ENCODE measurements at regions not wholly inside any gene's neighbourhood (a gene's known extent, or its start where the extent isn't known, plus 50 kb on each side); places are given as distances from the start of the nearest gene placed in this dataset.
"Not testable (repeated sequence)": the region's sequence is repeated elsewhere in the genome, so short reads cannot be mapped to it uniquely, and the experiment has no call there.

DNA sequence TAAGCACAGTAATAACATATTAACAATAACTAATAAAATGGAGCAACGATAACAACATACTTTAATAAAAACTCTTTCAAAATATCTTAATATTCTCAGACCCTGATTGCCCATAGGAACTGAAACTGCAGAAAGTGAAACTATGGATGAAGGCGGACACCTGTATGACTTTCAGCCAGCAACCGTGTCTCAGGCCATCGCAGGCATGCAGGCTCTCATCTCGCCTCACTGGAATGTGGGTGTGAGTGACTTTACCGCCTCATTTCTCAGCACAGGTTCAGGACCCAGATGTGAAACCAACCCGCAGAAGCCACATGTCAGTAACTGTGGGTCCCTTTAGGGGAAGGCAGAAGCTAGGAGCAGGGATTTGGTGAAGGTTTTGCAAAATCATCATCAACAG, 539.1 kb downstream of the FAM181B start:
- DNase-seq: no peak

DNA sequence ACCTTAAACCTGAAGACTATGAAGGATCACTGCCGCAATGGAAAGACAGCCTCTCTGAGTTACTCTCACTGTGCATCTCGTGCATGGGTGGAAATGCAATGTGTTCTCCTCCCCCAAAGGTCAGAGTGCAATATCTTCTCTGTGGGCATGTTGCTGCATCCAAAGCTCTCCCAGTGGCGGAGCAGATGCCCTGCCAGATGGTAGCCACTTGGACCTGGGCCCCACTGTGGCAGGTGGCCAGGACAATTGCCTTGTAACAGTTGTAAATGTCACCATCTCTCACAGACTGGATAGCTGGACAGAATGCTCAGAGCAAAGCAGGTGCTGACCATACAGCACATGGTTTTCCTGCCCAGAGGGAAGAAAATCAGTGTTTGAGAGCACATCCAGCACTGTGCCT, 542.0 kb downstream of the FAM181B start:
- no peak for DNase-seq

DNA sequence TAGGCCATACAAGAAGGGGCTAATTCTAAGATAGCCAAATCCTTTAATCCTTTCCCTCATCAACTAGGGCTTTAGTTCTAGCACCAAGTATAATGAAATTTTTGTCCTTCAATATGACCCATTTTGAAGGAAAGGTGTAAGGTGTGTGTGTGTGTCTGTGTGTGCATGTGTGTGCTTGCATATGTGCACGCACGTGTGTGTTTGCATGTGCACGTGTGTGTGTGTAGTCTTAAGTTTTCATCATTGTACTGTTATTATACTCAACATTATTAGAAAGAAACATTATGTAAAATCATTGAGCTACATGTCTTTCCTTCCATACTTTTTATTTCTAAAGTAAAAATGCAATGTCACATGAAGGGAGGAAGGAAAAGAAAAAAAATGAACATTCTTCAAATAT, 547.7 kb downstream of the FAM181B start:
- DNase-seq: no peak

- DNase-seq: no peak
These were observed 548.7 kb downstream of the FAM181B start for GRCh38 chr11:82184966-82185365.

DNA sequence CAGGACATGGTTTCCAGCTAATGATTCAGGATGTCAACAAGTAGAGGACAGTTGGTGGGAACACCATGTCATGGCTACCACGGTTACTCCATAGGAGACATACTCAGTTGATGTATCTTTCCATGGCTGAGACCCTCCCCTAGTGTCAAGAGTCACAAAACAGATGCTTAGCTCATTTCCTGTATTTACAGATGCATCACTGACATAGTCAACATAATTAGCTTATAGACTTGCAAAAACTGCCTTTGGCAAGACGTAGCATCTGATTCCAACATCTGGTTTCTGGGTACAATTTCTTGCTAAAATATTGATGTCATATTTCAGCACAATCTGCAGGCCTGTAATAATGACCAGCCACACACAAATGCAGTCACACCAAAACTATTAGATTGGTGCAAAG, 550.3 kb downstream of the FAM181B start:
- DNase-seq: no peak

DNA sequence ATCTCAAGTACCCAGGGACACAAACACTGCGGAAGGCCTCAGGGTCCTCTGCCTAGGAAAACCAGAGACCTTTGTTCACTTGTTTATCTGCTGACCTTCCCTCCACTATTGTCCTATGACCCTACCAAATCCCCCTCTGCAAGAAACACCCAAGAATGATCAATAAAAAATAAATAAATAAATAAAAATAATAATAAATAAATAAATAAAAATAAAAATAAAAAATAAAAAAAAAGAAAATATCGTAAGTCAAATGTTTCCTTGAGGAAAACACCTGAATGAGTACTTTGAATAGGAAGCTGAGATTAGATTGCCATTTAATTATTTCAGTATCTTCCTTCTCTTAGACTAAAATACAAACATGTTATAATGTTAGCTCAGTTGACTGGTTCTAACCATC, 551.0 kb downstream of the FAM181B start:
- not testable (repeated sequence) for DNase-seq

- not testable (repeated sequence) for DNase-seq
These were observed 551.9 kb downstream of the FAM181B start for GRCh38 chr11:82181796-82182195.

GRCh38 chr11:82176945-82177344, 556.7 kb downstream of the FAM181B start:
- DNase-seq: no peak

- DNase-seq: no peak
These were observed 557.3 kb downstream of the FAM181B start for GRCh38 chr11:82176365-82176764.

GRCh38 chr11:82174610-82175009, 559.1 kb downstream of the FAM181B start:
- no peak for DNase-seq

GRCh38 chr11:82146789-82147188, 586.9 kb downstream of the FAM181B start:
- DNase-seq: no peak

GRCh38 chr11:82118946-82119345, 614.7 kb downstream of the FAM181B start:
- no peak for DNase-seq

DNA sequence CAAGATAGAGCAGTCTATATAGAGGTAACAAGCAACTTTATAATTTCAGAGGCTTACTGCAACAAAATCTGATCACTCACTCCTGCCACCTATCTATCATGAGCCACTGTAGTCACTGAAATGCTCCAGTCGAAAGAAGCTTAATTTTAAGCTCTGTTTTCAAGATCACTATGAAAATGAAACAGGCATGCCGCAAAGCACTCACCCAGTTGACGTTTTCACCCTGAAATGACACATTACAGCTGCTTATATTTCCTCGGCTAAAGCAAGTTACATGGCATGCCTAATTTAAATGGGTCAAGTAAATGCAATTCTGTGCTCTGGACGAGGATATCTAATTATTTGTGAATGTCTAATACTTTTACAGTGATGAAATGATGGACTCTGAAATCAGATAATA, 616.3 kb downstream of the FAM181B start:
- DNase-seq: no peak

DNA sequence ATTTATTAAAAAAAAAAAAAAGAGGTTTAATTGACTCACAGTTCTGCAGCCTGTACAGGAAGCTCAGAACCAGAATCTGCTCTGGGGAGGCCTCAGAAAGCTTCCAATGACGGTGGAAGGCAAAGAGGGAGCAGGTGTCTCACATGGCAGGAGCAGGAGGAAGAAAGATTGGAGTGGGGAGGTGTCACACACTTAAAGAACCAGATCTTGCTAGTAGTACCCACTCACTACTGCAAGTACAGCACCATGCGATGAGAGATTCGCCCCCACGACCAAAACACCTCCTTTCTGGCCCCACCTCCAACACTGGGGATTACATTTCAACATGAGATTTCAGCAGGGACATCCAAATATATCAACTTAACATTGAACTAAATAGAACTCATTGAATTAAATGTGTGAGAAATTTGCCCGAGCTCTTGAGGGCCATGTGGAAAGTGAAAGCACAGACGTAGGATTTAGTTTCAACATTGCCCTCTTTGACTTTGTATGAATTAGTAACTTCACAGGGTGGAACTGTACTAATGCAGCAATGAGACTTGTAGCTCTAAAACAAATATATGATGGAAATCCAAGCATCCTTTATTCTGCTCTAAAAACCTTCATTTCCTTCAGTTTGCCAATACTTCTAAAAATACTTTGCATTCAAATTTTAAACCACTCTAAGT, 628.2 kb downstream of the FAM181B start:
- DNase-seq: no peak

DNA sequence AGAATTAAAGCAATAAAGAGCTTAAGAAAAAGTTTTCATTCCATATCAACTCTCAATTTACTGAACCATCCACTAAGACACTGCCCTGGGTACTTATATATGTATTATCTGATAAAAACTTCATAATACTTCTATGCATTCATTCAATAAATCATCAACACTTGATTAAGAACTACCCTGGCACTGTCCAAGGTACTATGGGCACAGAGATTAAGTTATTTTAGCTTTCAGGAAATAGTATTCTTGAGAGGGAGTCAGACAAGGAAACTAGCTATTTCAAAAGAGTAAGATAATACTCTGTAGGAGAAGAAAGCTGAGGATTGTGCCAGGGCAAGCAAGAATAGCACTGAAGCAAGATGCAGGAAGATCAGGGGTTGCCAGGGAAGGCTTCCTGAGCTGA, 640.8 kb downstream of the FAM181B start:
- DNase-seq: no peak

GRCh38 chr11:82089426-82089825, 644.2 kb downstream of the FAM181B start:
- DNase-seq: no peak

GRCh38 chr11:82085493-82085892, 648.2 kb downstream of the FAM181B start:
- no peak for DNase-seq

DNA sequence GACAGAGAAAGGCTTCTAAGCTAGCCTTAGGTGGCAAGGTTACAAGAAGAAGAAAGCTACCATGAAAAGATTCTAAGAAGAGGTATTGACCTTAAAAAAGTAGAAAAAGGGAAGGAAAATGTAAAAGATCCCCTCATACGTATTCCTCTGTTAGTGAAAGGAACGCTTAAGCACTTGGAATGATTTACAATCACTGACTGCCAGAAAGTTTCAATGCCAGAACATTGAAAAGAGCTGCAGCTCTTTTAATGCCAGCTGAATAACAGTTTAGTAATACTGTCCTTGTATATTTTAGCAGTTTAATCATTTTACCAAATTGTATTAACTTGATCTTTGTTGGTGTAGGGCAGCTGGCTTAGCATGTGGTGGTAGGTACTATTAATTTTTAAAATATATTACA, 650.7 kb downstream of the FAM181B start:
- DNase-seq: no peak

- no peak for DNase-seq
These were observed 653.5 kb downstream of the FAM181B start for GRCh38 chr11:82080160-82080559.

DNA sequence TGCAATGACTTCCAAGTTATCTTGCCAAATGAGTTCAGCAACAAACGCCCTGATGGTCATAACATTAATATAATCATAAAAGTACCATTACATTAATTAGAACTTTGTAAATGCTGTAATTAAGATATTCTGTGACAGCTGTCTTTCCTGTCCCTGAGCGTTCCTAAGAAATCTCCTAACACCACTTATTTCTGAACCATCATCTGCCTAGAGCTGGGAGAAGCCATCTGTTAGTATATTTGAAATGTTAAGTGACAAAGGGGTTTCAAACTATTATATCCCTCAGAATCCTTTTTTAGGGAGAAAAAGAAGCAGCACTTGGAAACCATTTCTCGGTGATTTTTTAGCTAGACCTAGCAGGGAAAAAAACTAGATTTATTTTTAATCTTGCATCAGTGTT, 657.5 kb downstream of the FAM181B start:
- no peak for DNase-seq

DNA sequence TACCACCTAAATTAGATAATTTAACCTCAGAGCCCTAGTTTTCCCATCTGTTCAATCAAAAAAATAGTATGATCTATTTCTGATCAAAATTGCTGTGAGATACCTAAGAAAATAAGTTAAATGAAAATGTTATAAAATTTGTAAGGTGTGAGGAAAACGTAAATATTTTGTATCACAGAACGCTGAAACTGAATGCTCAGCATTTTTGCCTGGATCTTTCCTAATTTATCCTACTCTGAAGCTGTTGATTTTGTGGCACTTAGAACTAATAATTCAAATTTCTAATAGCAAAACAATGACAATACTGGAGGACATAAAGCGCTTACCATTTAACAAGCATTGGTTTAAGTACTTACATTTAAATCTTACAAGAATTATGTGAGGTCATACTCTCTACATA, 674.2 kb downstream of the FAM181B start:
- no peak for DNase-seq

GRCh38 chr11:82056450-82056849, 677.2 kb downstream of the FAM181B start:
- no peak for DNase-seq

DNA sequence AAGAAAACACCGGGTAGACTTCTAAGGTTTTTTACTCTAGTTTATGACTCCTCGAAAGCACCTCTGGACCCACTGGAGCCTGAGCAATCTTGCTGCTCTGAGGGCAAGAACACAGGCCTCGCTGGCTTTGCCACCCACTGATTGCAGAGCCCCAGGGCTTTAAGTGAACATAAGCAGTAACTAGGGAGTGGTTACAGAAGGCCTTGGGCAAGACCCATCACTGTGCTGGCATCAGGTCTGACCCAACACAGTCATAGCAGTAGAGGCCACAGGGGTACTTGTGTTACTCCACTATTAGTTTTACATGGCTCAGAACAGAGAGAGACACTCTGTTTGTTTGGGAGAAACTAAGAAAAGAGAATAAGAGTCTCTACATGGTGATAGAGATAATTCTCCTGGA, 684.5 kb downstream of the FAM181B start:
- no peak for DNase-seq

DNA sequence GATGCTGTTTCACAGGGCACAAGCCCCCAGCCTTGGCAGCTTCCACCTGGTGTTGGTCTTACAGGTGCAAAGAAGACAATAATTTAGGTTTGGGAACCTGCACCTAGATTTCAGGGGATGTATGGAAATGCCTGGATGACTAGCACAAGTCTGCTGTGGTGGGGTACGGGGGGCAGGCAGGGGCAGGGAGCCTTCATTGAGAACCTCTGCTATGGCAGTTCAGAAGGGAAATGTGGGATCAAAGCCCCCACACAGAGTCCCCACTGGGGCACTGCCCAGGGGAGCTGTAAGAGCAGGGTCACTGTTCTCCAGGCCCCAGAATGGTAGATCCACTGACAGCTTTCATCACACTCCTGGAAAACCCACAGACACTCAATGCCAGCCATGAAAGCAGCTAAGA, 686.5 kb downstream of the FAM181B start:
- no peak for DNase-seq

DNA sequence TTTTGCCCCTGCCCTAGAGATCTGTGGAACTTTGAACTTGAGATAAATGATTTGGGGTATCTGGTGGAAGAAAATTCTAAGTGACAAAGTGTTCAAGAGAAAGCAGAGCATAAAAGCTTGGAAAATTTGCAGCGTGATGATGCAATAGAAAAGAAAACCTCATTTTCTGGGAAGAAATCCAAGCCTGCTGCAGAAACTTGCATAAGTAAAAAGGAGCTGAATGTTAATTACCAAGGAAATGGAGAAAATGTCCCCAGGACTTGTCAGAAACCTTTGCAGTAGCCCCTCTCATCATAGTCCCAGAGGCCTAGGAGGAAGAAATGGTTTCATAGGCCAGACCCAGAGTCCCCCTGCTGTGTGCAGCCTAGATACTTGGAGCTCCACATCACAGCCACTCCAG, 686.9 kb downstream of the FAM181B start:
- DNase-seq: no peak
